ENCODE measurements at regions not wholly inside any gene's neighbourhood (a gene's known extent, or its start where the extent isn't known, plus 50 kb on each side); places are given as distances from the start of the nearest gene placed in this dataset.

GRCh38 chr18:30175061-30175574 is 867.4 kb downstream of the DSC3 start:
- TF ChIP-seq CTCF (IDR thresholded peaks at IDR 0.05; ENCODE audit: insufficient read depth, low read length): no peak
- TF ChIP-seq POLR2AphosphoS5 (IDR thresholded peaks at IDR 0.05; ENCODE audit: low read depth): no peak
- no peak for TF ChIP-seq SPI1 (IDR thresholded peaks at IDR 0.05; ENCODE audit: borderline replicate concordance, low read depth)
